GM18498 (cell line): ENCODE measurements at regions not wholly inside any gene's neighbourhood (a gene's known extent, or its start where the extent isn't known, plus 50 kb on each side); places are given as distances from the start of the nearest gene placed in this dataset.

ENCODE experiments used
- ATAC-seq: cut with Tn5 transposase; IDR thresholded peaks from one replicate; pipeline ENCODE4 v1.9.1; 2021; ENCODE audit warnings: mild to moderate bottlenecking, moderate library complexity; ENCODE audit not compliant: unreplicated experiment

GRCh38 chr7:41114691-41115090, 588.2 kb downstream of the INHBA start:
- no peak for ATAC-seq

DNA sequence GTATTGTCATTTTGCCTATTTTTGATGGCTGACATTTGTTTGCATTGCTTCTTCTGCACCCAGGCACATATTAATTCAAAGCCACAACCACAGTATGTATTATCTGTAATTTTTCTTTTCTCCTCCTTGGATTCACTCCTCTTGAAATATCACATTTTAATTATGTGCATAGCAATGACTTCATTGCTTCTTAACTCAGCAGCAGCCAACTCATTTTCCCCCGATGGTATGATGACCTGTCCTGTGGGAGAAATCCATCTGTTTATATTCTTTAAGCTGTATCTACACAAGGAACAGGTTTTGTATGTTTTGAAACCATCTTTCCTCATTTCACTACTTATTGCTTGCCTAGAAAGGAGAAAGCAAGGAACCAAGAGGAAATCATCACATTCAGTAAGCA, 588.8 kb downstream of the INHBA start:
- ATAC-seq: no peak

DNA sequence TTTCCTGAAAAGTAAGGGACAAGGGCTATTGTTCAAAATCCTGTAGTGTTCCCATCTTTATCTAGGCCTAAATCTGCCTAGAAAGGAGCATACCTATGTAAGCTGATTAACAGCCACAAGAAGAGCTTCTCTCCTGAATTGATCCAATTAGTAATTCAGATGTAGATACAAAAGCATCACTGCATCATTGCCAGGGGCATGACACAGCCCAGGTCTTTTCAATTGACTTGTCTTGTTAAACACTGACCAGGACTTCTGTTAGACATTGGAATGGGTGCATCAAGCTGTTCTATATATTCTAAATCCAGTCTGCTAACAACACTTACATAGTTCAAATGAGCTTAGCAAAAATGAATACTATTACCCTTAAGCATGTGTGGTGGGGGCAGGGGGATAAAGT, 589.2 kb downstream of the INHBA start:
- ATAC-seq: no peak

DNA sequence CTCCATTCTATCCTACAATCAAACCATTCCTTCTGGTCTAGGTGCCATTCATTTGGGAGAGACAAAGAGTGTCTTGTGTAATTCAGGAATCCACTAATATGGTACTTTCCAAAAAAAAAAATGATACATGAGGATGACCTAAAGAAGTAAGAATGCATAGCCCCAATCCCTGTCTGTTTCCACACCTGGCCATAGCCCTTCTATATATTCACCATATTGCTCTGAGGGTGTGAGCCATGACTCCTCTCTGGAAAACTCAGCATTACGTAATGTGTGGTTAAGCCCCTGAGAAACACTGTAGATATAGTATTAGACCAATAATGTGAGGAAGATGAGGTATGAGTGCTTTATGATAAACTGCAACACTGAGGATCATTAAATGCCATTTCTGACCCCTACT, 592.7 kb downstream of the INHBA start:
- no peak for ATAC-seq

DNA sequence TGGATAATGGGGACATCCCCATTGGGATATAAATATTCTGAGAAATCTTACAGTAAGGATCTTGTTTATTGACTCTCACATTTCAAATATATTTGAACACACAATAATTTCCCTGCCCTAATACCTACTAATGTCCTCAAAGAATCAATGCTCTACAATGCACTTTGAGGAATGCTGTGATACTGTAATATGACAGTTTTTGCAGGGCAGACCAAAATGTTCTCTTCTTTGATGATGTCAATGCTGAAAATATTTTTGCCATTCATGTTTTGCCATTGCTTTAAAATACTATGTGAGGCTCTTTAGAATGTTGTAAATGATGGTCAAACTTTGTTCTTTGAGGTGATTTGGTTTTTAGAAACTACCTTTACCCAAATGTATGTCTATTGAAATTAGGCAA, 594.1 kb downstream of the INHBA start:
- no peak for ATAC-seq

GRCh38 chr7:41107938-41108448, 594.9 kb downstream of the INHBA start:
- ATAC-seq: no peak

DNA sequence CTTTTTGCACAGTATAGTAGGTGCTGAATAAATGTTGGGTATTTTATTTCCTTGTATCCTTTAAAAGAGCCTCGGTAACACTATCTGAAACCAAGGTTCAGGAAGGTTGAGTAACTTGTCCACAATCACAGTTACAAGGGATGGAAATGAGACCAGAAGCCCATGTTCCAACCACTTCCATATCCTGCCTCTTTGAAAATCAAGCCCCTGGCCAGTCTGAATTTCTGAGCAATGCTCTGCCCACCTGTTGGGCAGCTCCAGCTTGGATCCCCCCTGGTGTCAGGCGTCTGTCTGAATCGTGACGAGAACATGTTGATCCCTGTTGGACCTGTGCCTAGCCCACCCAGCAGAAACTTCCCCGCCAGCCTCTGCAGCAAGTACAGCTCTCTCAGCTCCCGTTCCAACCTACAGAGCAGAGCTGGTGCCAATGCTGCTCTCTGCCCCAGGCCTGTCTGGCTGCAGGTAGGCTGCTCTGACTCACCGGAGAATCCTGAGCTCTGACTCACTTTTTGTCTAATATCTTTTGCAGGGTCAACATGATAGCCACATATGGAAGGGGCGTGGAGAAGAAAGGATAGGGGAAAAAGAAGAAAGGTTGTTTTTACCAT, 595.5 kb downstream of the INHBA start:
- no peak for ATAC-seq

DNA sequence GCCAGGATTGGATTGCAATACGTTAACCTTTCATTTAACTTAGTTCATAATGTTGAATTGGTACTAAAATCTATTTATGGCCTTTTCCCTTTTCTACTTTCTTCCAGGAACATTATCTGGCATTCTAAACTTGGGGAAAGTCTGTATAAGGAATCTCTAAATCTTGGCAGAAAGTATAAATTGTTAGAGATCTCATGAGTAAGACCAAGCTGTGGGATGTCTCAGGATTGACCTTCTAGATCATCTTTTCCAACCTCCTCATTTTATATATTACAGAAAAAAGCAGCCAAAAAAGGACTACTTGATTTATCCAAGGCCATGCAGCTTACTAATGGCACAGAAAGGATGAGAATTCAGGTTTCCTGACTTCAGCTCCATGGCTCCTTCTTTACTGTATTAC, 598.3 kb downstream of the INHBA start:
- ATAC-seq: no peak

DNA sequence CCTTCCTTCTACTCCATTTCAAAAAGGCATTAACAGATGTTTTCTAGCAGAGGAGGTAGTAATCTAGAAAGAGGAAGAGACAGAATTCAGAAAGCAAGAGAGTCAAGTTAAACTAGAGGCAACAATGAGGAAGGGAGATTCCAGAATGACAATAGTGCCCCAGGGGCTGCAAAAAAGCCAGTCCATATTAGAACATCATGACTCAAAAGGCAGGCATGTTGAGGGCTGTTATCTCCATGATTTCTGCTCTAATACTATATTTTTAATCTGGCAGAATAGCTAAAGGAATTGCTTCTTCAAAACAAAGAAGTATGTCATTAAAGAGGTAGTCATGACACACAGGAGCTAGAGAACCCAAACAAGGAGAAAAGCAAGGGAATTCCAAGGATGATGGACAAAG, 599.6 kb downstream of the INHBA start:
- peak; percentile 54 for ATAC-seq

- no peak for ATAC-seq
Measured at GRCh38 chr7:41098846-41099245, 604.0 kb downstream of the INHBA start.

DNA sequence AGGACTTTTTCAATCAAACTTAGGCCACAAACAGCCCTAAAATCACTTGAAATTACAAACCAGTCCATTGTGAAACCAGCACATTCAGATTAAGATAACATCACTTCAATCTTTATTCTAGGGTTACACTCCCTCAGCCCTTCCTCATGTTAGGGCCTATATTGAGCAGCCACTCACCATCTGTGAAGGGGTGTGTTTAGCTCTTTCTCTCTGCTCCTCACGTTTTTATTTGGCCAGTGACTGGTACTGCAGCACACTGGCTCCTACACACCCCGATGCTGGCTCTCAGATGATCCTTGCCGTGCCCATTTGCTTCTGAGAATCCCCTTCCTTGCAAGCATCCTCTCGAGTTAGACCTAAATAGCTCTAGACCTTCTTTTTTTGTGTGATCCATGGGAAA, 604.5 kb downstream of the INHBA start:
- ATAC-seq: no peak

DNA sequence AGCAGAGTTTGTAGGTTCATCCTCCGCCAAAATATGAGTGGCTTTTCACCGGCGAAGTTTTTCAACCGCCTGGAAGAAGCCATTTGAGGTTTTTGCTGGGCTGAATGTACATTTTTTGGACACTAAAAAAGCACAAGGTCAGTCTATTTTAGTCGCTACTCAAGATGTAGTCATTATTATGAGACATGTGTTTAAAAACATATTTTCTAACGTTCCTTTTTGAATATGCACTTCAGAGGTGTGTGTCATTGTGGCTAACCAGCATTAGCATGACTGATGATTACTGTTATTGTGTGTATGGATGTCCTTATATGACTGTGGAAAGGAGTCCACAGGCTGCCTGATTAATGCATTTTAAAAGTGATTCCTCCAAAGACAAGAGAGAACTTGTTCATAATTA, 605.4 kb downstream of the INHBA start:
- ATAC-seq: no peak

DNA sequence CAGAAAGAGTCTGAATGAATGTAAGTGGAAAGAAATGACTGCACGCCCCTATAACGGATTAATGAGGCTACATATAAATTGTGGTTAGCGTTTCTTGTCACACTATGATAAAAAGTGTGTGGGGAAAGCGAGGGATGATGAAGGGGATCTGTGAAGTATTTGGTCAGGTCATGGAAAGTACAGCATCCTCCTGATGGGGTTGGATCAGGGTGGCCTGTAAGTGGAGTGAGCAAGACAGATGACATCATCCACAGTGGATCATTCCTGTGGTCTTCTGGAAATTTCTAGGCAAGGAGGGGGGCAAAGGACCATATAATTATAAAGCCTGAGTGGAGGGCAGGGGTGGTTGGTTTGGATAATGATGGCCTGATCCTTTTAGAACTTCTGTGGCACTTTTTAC, 606.0 kb downstream of the INHBA start:
- ATAC-seq: no peak

- no peak for ATAC-seq
Measured at GRCh38 chr7:41093141-41093540, 609.7 kb downstream of the INHBA start.

DNA sequence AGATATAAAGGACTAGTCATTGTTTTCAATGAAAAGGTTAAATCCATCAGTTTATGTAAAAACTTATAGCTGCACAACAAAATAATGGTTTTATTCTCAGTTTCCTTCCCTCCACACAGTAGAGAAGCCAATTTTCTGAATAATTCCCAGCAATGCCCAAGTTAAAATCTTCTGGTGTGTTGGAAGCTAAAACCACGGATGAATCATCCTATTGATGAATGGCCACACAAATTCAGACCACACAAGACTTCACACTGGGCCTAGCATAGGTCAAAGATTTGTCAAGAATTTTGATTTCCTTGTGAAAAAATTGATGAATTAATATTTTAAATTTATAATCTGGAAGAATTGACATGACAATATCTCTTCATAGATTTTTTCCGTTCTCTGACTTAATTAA, 617.6 kb downstream of the INHBA start:
- ATAC-seq: no peak

- no peak for ATAC-seq
Measured at GRCh38 chr7:41084381-41084780, 618.5 kb downstream of the INHBA start.

DNA sequence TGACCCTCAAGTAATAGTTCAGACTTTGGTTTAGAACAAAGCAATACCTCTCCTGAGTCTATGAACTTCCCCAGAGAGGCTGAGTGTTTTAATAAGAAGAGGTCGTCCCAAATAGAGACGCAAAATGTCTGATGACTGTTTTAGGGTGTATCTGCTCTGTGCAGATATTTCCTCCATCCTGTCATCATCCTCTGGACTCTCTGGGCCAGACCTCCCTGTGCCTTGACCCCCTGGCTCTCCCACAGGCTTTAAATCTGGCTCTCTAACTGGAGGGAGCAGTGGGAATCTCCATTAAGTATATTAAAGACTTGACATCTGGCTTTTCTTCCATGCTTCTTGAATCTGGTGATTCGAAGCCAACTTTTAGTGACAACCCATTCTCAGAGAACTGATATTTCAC, 633.3 kb downstream of the INHBA start:
- ATAC-seq: no peak

DNA sequence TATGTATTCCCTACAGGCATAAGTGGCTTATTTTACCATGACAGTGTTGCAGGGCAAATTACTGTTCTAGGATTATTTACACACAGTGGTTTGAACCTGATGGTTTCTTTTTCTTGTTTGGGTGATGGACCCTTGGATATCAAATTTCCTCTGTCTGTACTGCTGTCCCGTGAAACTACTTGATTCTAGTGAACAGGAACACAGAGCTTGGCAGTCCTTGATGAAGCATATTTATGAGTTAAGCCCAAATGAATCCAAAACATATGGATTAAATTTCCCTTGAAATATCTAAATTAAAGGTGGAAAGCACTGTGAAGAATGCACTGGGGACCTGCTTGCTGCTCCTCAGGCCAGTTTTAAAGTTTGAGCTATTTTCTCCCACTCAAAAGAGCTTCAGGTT, 635.3 kb downstream of the INHBA start:
- no peak for ATAC-seq

GRCh38 chr7:41065663-41066062, 637.2 kb downstream of the INHBA start:
- no peak for ATAC-seq

GRCh38 chr7:41063116-41063515, 639.8 kb downstream of the INHBA start:
- ATAC-seq: no peak

DNA sequence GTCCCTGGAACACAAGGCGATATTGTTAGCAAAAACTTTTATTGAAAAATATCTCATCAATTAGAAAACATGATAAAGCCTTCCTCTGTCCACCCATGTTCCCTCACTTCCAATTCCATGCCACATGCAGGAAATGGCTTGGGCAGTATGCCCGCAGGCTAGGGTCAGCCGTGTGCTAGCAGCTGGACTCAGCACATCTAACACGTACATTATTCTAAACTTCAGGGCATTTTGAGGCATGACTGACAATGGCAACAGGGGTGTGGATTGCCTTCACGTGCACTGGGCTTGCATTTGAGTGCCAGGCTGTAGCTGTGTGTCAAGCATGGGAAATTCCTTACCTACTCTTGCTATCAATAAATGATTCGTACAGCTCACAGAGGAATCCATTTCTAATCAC, 642.1 kb downstream of the INHBA start:
- ATAC-seq: no peak

GRCh38 chr7:41059796-41060195, 643.1 kb downstream of the INHBA start:
- no peak for ATAC-seq

GRCh38 chr7:41058986-41059741, 643.7 kb downstream of the INHBA start:
- ATAC-seq: no peak
